GM21360 (cell line): ENCODE measurements at regions not wholly inside any gene's neighbourhood (a gene's known extent, or its start where the extent isn't known, plus 50 kb on each side); places are given as distances from the start of the nearest gene placed in this dataset.

Experiments
- ATAC-seq: cut with Tn5 transposase; IDR thresholded peaks from one replicate; pipeline ENCODE4 v1.9.1; 2021; ENCODE audit warnings: mild to moderate bottlenecking, moderate library complexity; ENCODE audit not compliant: unreplicated experiment

DNA sequence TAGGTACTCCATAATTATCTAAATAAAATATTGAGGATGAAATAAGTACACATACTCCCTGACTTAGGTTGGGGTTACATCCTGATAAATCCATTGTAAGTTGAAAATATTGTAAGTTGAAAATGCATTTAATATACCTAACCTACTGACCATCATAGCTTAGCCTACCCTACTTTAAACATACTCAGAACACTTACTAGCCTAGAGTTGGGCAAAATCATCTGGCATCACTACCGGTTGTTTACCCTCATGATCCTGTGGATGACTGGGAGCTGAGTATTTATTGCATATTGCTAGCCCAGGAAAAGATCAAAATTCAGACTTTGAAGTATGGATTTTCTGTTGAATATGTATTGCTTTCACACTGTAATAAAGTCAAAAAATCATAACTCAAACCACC lies 467.3 kb downstream of the C6orf118 start:
- no peak for ATAC-seq

DNA sequence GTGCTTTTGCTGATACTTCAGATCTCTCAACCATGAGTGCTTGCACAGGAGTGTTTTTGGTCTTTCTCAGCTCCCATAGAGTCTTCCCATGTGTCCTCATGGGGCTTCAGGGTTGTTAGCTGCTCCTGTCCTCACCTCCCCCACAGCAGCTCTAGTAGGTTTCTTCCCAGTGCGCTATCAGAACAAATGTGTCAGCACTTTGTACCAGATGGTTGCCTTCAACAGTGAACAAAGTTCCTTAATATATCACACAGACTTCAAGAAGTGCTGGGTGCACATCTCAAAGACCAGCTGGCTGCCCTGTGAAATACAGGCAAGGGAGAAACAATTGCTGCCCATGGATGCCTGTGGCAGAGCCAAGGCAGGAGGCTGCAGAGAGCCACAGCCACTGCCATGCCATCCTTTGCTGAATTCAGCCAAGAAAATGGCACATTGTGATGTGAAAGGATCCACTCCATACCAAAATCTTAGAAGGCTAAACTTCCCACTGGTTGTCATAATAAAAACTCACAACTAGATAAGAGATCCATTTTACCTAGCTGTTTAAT lies 471.3 kb downstream of the C6orf118 start:
- no peak for ATAC-seq

DNA sequence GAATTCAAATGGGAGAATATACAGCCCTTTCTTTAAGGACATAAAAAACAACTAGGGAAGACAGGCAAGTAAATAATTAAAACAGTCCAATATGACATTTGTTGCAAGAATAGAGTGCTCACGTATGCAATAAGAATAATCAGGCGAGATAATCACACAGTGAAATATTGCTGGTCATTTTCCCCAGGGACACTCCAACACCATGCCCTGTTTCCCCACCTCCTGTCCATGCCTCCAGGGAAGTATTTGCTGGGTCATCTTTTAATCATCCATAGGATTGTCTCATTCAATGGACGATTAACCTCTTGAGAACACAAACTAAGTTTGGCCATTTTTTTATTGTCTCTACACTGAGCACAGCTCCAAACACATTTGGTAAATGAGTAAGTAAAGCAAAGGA lies 472.9 kb downstream of the C6orf118 start:
- no peak for ATAC-seq

DNA sequence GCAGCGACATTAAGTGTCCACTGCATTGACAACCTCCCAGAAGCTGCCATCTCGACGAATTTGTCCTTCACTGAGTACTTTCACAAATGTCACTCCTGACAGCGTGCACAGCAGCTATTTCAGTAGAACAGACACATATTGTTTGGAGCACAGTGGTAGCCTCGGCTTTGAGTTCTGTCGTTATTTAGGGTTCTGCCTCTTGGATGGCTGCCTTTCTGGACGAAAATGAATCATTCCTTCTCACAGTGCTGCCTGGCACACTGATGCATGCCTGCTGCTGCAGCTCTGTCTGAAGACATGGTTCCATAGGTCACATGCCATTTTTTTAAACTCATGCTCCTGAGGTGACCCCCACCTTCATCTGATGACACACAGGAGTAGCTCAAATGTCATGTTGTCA lies 477.0 kb downstream of the C6orf118 start:
- no peak for ATAC-seq

DNA sequence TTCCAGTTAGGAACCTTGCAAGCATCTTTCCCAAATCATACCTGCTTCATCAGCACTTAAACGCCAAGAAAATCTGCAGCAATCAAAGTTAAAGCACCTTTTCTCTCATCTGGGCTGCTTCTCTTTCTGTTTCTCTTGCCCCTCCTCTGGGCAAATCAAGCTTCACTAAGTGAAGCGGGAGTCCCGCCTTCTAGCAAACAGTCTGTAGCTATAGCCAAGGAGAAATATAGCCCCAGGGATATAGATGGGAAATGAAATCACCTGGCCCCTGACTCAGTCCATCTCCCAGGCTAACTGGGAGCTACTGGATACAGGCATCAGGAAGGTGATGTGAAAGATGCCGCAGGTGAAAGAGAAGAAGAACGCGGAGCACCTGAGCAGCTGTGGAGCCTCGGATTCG lies 481.9 kb downstream of the C6orf118 start:
- ATAC-seq, result no peak

GRCh38 chr6:164826831-164827468 lies 482.5 kb downstream of the C6orf118 start:
- no peak for ATAC-seq

DNA sequence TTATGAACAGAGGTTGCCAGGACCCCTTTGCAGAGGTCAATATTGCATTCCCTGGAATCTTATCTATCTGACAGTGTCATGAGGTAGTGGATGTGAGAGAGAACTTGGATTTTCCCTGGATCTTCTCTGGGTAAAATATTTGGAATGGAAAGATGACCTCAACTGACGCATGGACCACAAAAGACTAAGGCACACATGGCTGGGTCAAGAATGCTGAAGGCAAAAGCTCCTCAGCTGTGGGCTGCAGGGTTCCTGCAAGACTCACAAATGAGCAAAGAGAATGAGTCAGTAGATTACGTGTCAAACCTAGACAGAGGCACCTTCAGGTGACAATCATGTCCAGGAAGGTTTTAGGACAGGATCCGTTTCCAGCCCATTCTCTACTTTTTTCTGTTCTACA lies 484.0 kb downstream of the C6orf118 start:
- ATAC-seq, result no peak

DNA sequence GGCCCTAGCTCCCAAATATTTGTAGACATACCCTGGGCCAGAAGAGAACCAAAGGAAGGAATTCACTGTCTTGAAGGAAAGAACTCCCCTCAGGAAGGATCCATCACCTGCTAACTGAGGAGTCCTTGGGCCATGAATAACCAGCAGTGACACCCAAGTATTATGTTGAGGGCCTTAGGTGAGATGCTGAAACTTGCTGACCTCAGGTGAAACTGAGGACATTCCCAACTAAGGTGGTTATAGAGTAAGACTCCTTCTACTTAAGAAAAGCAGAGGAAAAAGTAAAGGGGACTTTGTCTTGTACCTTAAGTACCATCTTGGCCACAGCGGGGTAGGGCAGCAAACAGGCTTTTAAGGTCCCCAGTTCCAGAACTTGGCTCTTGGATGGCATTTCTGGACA lies 491.7 kb downstream of the C6orf118 start:
- ATAC-seq, result no peak

DNA sequence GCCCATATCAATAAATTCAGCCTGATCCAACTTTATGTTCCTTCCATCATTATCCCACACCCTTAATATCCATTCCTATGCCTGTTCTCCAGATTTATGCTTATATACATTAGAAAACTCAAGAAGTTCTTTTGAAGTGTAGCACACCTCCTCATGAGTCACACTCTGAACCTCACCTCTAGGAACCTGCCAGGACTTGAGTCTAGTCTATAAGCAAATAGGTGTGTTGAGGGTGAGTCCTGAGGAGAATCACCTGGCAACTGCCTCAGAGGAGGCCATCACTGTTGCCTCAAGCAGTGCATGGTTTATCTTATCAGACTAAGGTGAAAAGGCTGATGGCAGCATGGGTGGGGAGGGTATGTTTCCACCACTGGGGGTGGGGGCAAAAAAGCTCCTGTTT lies 496.7 kb downstream of the C6orf118 start:
- no peak for ATAC-seq

- ATAC-seq, result no peak
Measured at GRCh38 chr6:164807125-164807524, 502.3 kb downstream of the C6orf118 start.

- no peak for ATAC-seq
Measured at GRCh38 chr6:164795056-164795815, 514.2 kb downstream of the C6orf118 start.

- ATAC-seq, result no peak
Measured at GRCh38 chr6:164792666-164793065, 516.7 kb downstream of the C6orf118 start.

DNA sequence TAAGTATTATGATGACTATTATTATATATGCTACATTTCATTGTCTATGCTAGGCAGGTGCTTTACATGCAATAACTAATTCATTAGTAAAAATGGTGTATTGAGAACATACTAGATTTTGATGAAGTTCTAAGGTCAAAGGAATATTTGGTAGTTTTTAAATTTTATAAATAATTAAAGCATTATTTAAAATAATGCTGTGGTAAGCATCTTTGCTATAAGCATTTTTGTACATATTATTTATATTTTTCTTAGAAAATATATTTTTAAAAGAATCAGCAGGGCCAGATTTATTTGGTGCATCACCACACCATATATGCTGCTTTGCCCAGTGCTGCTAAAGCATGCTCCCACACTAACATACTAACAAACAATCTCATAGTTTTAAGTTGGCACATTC lies 517.9 kb downstream of the C6orf118 start:
- no peak for ATAC-seq

- ATAC-seq, result no peak
Measured at GRCh38 chr6:164763788-164764187, 545.6 kb downstream of the C6orf118 start.

- no peak for ATAC-seq
Measured at GRCh38 chr6:164757451-164757850, 552.0 kb downstream of the C6orf118 start.

GRCh38 chr6:164756723-164757122 lies 552.7 kb downstream of the C6orf118 start:
- no peak for ATAC-seq

DNA sequence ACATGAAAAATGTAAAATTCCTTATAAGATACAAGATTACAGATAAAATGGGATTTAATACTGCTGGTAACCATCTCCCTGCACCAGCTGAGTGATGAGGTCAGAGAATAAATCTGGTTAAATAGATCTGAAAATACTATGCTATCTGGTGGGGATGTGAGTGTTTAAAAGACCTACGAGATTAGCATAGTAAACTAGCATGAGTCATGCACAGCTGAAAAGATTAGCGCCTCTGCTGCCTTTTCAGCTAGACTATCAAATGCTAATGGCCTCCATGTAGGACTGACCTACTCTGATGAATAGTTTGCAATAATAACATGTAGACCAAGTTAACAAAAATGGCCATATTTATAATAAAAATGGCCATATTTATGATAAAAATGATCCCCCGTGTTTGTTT lies 553.3 kb downstream of the C6orf118 start:
- no peak for ATAC-seq

DNA sequence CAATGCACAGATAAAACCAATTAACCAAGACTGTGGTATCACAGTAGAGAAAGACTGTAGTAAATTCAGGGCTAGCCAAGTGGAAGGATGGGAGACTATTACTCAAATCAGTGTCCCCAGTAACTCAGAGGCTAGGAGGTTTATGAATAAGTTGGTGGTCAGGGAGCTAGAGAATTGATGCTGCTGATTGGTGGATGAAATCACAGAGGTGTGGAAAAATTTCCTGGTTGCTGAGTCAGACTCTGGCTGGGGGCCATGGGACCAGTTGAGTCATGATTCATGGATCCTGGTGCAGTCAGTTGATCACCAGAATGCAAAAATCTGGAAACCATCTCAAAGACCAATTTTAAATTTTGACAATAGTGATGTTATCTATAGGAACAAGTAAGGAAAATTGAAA lies 555.9 kb downstream of the C6orf118 start:
- no peak for ATAC-seq

GRCh38 chr6:164751395-164751794 lies 558.0 kb downstream of the C6orf118 start:
- ATAC-seq, result no peak

- no peak for ATAC-seq
Measured at GRCh38 chr6:164750128-164750527, 559.3 kb downstream of the C6orf118 start.

DNA sequence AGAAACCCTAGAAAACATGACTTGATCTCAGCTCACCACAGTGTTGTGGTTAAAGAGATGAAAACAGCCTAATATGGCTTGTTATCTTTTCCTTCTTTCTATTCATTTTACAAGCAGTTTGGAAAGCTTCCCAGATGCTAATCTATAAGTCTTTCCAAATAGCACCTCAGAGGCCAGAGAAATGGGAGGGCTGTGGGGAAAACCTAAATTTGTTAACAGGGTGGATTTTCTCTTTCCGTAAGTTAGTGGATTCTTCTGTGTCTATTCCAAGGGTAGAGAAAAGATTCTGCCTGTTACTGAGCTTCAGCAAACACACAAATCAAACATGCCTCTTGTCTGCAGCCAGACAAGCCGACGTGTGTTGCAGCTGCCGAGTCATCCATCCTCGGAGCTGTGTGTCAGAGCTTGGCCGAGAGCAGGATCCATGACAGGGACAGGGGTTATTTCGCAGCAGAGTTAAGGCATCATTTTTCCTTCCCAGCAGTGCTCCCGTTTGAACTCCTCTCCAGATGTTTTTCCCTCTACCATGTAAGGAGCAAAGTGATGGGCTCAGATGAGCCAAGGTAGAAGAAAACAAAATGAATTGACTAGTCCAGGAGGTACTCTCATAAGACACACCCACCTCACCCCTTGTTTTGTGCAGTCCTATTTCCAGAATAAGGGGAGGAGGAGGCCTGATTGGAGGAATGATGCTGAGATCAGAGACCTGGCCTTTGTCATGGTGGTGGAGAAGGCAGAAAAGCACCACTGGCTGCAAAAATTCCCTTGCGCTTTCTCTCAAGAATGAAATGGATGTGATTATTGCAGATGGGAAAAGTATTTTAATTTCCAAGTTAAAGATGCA lies 560.0 kb downstream of the C6orf118 start:
- ATAC-seq, result no peak
